Activated CD4-positive, alpha-beta T cell treated with anti-CD3 and anti-CD28 coated beads, Interleukin-2, amount 50 U/mL, for 24 hours (primary cell): ENCODE measurements at regions not wholly inside any gene's neighbourhood (a gene's known extent, or its start where the extent isn't known, plus 50 kb on each side); places are given as distances from the start of the nearest gene placed in this dataset.
A peak's percentile ranks its signal among the peaks of the same experiment; 100 is the strongest.
"Not testable (repeated sequence)": the region's sequence is repeated elsewhere in the genome, so short reads cannot be mapped to it uniquely, and the experiment has no call there.

Experiments
- DNase-seq, 2 donors: peaks; one replicate each; pipeline ENCODE4 v3.0.0-alpha.2; 2020; ENCODE audit warnings: low read depth in 1 of 2, low spot score in 1 of 2

- DNase-seq: no peak
These were observed 81.7 kb downstream of the IER5 start for GRCh38 chr1:181170194-181170593.

GRCh38 chr1:181172082-181172481 lies 83.6 kb downstream of the IER5 start:
- no peak for DNase-seq

GRCh38 chr1:181173761-181174447 lies 85.4 kb downstream of the IER5 start:
- no peak for DNase-seq

DNA sequence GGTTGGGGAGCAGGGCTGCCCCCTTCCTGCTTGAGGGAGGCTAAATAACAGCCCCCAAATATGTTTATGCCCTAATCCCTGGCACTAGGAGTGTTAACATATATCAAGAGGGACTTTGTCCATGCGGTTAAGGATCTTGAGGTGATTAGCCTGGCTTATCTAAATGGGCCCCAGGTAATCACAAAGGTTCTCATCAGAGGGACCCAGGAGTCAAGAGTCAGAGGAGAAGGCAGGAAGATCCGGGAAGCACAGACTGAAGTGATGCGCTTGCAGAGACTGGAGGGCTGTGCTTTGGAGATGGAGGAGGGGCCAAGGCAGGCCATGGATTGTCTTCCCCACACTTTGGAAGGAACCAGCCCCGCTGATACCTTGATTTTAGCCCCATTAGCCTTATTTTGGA lies 86.4 kb downstream of the IER5 start:
- DNase-seq: no peak

DNA sequence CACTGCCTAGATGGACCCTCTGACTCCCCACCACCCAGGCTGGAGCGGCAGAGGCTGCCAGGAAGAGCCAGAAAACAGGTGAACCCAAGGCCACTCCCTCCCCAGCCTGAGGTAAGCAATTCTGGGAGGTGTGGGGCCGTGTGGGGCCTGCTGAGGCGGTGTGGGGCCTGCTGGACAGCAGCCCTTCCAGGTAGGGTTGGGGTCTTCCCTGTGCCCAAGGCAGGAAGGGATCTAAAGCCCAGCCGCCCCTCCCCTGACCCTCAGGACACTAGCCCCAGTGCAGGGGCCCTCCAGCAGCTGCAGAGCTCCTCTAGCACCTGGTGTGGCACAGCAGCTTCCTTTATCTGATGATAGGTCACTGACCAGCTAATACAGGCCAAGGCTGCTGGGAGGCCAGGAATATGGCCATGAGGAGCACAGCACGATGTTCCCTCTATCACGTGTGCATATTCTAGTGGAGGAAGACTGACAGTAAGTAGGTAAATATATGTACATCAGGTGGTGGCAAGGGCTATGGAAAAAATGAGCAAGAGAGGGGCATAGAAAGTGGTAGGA lies 86.9 kb downstream of the IER5 start:
- DNase-seq: no peak

- no peak for DNase-seq
These were observed 87.5 kb downstream of the IER5 start for GRCh38 chr1:181175955-181176354.

DNA sequence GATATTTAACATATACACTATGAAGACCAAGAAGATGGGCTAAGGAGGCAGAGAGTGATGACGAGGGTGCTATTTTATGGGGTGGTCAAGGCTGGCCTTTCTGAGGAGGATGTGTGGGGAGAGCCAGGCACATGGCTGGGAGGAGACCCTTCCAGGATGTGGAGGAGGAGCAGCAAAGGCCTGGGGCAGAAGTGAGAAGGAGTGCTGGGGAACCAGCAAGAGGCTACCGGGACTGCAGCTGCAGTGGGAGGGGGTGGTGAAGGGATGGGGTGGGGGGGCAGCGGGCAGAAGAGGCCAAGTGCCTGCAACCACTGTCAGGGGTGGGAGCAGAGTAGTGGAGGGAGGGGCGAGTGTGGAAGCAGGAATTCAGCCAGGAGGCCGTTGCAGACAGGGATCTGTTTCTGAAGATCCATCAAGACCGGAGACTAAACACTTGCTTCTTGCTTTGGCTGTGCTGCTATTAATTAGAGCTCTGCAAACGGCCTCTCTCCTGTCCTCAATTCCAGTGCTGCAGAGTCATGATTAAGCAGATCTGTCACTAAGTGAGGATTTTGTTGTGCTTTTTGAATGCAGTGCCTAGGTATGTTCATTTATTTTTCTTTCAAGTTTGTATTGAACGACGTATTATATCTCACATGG lies 89.9 kb downstream of the IER5 start:
- DNase-seq: no peak

DNA sequence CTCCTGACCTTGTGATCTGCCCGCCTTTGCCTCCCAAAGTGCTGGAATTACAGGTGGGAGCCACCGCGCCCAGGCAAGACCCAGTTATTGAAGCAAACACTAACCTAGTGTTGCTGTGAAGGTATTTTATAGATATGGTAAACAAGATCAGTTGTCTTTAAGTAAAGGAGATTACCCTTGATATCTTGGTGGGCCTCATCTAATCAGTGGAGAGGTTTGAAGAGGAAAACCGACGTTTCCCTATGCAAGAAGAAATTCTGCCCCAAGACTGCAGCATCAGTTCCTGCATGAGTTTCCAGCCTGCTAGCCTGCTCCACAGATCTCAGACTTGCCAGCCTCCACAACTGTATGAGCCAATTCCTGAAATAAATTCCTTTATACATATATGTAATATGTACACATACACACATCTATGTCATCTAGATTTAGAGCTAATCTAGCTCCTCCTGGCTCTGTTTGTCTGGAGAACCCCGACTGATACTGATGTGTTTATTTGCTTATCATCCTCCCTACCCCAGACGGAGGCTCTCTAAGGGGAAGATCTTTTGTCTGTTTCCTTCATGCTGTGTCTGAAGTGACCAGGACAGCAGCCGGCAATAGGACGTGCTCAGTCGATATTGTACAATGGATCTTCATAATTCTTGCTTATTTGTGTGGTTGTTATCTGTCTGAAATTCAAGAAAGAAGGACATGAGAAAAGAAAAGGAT lies 90.9 kb downstream of the IER5 start:
- DNase-seq: no peak

- DNase-seq: no peak
These were observed 91.5 kb downstream of the IER5 start for GRCh38 chr1:181179987-181180365.

GRCh38 chr1:181180407-181181031 lies 92.0 kb downstream of the IER5 start:
- DNase-seq: no peak

GRCh38 chr1:181181792-181182585 lies 93.5 kb downstream of the IER5 start:
- no peak for DNase-seq

GRCh38 chr1:181184621-181185020 lies 96.1 kb downstream of the IER5 start:
- DNase-seq: no peak

DNA sequence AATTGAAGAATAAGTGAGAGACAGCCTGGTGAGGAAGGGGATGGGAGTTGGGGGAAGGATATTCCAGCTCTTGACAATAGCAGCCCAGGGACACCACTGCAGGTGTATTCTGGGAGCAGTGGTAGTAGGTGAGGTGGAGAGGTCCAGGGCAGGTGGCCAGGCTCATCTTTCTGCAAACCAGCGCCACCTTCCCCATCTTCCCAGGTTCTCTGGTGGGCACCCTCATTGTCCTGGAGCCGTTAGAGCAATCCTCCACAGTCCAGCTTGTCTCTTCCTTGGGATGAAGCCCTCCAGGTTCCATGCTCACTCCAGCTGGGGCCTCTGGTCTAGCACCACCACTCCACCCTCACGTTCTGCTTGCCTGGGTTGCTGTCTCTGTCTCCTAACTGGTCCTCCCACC lies 97.0 kb downstream of the IER5 start:
- DNase-seq: no peak

DNA sequence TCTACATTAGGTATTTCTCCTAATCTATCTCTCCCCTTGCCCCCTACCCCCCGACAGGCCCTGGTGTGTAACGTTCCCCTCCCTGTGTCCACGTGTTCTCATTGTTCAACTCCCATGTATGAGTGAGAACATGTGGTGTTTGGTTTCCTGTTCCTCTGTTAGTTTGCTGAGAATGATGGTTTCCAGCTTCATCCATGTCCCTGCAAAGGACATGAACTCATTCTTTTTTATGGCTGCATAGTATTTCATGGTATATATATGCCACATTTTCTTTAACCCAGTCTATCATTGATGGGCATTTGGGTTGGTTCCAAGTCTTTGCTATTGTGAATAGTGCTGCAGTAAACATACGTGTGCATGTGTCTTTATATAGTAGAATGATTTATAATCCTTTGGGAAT lies 97.6 kb downstream of the IER5 start:
- DNase-seq: not testable (repeated sequence)

- no peak for DNase-seq
These were observed 99.0 kb downstream of the IER5 start for GRCh38 chr1:181187337-181188126.

DNA sequence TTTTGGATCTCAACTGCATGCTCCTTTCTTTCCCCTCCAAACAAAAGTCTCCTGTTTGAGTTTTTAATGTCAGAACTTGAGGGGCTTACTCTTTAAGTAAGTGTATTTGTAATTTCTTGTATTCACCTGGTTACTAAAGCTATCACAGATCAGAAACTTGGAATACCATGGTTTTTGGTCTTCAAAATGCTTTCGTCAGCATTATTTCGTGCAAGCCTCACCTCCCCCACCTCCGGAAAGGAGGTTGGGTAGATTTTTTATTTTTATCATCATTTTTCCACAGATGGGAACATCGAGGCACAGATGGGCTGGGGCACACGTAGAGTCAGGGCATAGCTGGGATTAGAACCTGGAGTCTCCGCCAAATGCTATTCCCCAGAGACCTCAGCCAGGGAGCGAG lies 100.7 kb downstream of the IER5 start:
- DNase-seq: no peak

GRCh38 chr1:181189691-181190363 lies 101.3 kb downstream of the IER5 start:
- peak; percentile 66 to 69 for DNase-seq

DNA sequence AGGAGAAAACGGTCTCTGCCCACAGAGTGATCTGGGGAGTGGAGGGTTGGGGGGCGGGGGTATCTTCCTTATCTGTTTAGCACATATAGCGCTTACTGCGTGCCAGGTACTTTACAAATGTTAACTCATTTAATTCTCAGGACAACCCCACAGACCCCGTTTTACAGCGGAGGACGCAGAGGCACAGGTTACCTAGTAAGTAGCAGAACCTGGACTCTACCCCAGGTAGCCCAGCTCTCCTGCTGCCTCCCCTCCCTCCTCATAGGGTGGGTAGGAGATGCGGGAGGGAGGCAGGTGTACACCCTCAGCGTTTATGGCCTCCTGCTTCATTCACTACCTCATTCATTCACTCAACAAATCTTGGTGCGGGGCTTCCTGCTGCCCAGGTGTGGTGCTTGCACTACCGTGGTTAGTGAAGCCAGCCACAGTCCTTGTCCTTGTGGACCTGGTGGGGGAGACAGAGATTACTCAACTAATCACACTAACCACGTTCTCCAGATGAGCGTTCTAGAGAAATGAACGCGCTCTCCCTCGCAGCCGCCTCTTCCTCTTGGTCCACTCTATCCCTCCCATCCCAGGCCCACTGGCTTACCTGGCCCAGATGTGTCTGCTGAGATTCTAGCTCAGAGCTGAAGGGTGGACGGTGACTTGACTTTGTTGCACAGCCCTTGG lies 102.0 kb downstream of the IER5 start:
- DNase-seq: no peak

DNA sequence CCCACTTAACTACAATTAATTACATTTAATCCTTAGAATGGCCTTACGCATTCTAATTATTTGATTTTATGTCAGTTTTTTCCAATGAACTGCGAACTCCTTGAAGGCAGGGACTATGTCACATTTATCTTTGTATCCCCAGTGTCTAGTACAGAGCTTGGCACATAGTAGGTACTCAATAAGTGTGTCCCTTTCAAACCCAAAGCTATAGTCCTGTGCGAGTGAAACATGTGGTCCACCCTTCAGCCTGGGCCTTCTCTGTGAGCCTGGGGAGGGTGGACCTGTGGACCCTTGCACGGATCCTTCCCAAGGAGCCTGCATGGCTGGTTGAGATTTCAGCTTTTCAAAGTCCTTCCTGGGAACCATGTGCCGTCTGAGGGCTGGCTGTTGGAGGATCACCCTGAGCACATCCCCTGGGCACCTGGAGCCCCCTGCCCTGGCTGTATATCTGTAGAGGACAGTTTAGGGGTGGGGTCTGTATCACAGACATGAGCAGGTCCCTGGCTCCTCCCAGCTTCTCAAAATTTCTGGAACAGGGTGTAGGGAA lies 103.1 kb downstream of the IER5 start:
- no peak for DNase-seq
